Cardiac muscle cell (in vitro differentiated cells and primary cell): ENCODE measurements at regions not wholly inside any gene's neighbourhood (a gene's known extent, or its start where the extent isn't known, plus 50 kb on each side); places are given as distances from the start of the nearest gene placed in this dataset.

Experiments used
- DNase-seq, 2 donors: peaks; one replicate each; pipeline versions ENCODE4 v3.0.0 to v3.0.0-alpha.2; 2010 to 2017; ENCODE audit warnings: low read depth in 1 of 2, low spot score in 1 of 2
- H3K27ac ChIP-seq: fragments of 200-600 bp; sonication (generic); 2 replicates; pipeline ENCODE4 v1.5.1; 2016
- H3K27me3 ChIP-seq: fragments of 200-600 bp; sonication (generic); 2 replicates; pipeline ENCODE4 v1.6.0; 2016; ENCODE audit warnings: control low read depth
- H3K36me3 ChIP-seq: fragments of 200-600 bp; sonication (generic); 2 replicates; pipeline ENCODE4 v1.5.1; 2016; ENCODE audit warnings: control low read depth
- H3K4me1 ChIP-seq: fragments of 200-600 bp; sonication (generic); 2 replicates; pipeline ENCODE4 v1.8.1; 2017; ENCODE audit warnings: low read depth, mild to moderate bottlenecking, mixed run types
- H3K4me3 ChIP-seq: fragments of 200-600 bp; sonication (generic); 2 replicates; pipeline ENCODE4 v1.5.1; 2016; ENCODE audit warnings: mild to moderate bottlenecking
- H3K9me3 ChIP-seq: fragments of 200-600 bp; sonication (generic); 2 replicates; pipeline ENCODE4 v1.5.1; 2017; ENCODE audit warnings: low read depth, mild to moderate bottlenecking, control low read depth
- TF ChIP-seq, protein P1 (sequence below): IDR thresholded peaks from 2 replicates; pipeline ENCODE4 v1.5.1; 2012; ENCODE audit warnings: low read depth, mild to moderate bottlenecking, low read length

DNA sequence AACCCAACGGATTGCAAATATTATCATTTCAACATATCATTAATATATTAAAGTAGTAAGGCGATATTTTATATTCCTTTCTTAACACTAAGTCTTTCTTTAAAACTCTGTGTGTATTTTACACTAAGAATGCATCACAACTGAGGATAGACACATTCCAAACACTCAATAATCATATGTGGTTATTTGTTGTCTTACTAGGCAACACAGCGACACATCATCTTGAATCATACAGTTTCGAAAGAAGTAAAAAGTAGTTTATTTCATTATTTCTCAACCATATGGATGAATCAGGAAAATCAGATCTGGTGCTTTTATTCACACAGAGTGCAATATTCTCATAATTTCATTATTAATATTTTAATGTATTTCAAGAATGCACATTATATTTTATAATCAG, 662.4 kb downstream of the EPHA7 start:
- Histone ChIP-seq H3K36me3 (no peaks in the 10 kb centered on the region), H3K27me3 (no peaks in the 10 kb centered on the region), H3K9me3 (no peaks in the 10 kb centered on the region), H3K4me1 (no peaks in the 10 kb centered on the region), H3K27ac (no peak overlapping the region), H3K4me3 (no peak overlapping the region)
- TF ChIP-seq, protein P1, sequence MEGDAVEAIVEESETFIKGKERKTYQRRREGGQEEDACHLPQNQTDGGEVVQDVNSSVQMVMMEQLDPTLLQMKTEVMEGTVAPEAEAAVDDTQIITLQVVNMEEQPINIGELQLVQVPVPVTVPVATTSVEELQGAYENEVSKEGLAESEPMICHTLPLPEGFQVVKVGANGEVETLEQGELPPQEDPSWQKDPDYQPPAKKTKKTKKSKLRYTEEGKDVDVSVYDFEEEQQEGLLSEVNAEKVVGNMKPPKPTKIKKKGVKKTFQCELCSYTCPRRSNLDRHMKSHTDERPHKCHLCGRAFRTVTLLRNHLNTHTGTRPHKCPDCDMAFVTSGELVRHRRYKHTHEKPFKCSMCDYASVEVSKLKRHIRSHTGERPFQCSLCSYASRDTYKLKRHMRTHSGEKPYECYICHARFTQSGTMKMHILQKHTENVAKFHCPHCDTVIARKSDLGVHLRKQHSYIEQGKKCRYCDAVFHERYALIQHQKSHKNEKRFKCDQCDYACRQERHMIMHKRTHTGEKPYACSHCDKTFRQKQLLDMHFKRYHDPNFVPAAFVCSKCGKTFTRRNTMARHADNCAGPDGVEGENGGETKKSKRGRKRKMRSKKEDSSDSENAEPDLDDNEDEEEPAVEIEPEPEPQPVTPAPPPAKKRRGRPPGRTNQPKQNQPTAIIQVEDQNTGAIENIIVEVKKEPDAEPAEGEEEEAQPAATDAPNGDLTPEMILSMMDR, result no peak
- DNase-seq, result peak in 1 of 2 donors; percentile 10

DNA sequence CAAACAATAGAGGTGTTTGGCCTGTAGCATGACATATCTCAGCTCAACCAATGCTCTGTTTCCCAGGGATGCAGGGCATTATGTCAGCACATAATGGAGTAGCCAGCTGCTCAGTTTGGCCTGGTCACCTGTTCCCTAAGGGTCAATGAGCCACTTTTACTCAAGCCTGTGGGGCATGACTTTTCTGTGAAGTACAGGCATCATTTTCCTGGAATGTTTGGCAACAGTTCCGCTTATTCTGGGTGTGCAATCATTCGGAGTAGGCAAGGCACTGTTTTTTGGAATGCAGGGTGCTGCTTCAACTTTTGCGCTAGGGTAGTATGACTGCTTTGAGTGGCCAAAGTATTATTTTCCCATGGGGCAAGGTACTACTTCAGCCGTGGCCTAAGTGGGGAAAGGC, 665.4 kb downstream of the EPHA7 start:
- no peaks in the 10 kb centered on the region for H3K4me1 ChIP-seq
- no peak for DNase-seq
- no peaks in the 10 kb centered on the region for H3K27me3 ChIP-seq
- no peak overlapping the region for H3K4me3 ChIP-seq
- no peaks in the 10 kb centered on the region for H3K36me3 ChIP-seq
- no peaks in the 10 kb centered on the region for H3K9me3 ChIP-seq
- TF ChIP-seq, protein P1, result no peak
- H3K27ac ChIP-seq, result no peak overlapping the region

DNA sequence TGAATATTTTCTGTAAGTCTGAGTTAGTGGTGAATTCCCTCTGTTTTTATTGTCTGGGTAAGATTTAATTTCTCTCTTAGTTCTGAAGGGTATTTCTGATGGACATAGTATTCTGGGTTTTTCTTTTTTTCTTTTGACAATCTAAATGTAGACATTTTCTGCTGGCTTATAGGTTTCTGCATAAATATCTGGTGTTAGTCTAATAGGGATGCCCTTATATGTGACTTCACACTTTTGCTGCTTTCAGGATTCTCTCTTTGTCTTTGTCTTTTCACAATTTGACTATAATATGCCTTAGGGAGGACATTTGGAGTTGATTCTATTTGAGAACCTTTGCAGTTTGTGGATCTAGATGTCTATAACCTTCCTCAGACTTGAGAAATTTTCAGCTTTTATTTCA, 667.2 kb downstream of the EPHA7 start:
- H3K9me3 ChIP-seq, result no peaks in the 10 kb centered on the region
- TF ChIP-seq, protein P1, result no peak
- no peaks in the 10 kb centered on the region for H3K27me3 ChIP-seq
- H3K4me1 ChIP-seq, result no peaks in the 10 kb centered on the region
- H3K4me3 ChIP-seq, result no peak overlapping the region
- H3K36me3 ChIP-seq, result no peaks in the 10 kb centered on the region
- H3K27ac ChIP-seq, result no peak overlapping the region
- no peak for DNase-seq

DNA sequence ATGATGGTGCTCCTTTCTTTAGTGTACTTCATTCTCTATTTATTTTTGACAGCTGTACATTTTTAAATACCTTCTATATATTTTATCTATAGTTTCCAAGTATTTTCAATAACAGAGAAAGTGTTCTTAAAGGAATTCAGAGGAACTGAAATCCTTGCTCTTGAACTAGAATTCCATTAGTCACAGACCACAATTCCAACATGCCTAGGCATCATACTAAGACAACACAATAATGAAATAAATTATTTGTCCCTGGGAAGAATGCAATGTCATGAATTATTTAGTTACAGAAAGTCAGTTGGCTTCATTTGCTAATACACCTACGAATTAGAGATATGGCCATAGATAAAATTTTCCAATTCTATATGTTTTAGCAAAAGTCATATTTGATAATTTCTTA, 671.2 kb downstream of the EPHA7 start:
- Histone ChIP-seq H3K4me1 (no peaks in the 10 kb centered on the region), H3K36me3 (no peaks in the 10 kb centered on the region), H3K4me3 (no peak overlapping the region), H3K27ac (no peak overlapping the region), H3K27me3 (no peaks in the 10 kb centered on the region), H3K9me3 (no peaks in the 10 kb centered on the region)
- TF ChIP-seq, protein P1, result no peak
- DNase-seq, result no peak

DNA sequence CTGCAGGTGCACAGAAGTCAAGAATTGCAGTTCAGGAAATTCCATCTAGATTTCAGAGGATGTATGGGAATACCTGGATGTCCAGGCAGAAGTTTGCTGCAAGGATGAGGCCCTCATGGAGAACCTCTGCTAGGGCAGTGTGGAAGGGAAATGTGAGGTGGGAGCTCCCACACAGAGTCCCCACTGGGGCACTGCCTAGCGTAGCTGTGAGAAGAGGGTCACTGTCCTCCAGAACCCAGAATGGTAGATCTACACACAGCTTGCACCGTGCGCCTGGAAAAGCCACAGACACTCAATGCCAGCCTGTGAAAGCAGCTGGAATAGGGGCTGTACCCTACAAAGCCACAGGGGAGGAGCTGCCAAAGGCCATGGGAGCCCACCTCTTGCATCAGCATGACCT, 681.4 kb downstream of the EPHA7 start:
- H3K4me3 ChIP-seq, result no peak overlapping the region

More for the DNA sequence above, 681.4 kb downstream of the EPHA7 start:
- no peaks in the 10 kb centered on the region for H3K27me3 ChIP-seq
- DNase-seq, result no peak
- H3K36me3 ChIP-seq, result no peaks in the 10 kb centered on the region
- TF ChIP-seq, protein P1, result no peak
- H3K4me1 ChIP-seq, result no peaks in the 10 kb centered on the region
- no peaks in the 10 kb centered on the region for H3K9me3 ChIP-seq
- H3K27ac ChIP-seq, result no peak overlapping the region
